SU-DHL-6 (cell line): ENCODE measurements at regions not wholly inside any gene's neighbourhood (a gene's known extent, or its start where the extent isn't known, plus 50 kb on each side); places are given as distances from the start of the nearest gene placed in this dataset.

ENCODE experiments used
- H2AFZ ChIP-seq: fragments of 200-600 bp; sonication (generic); 2 replicates; pipeline ENCODE4 v1.6.1; 2014; ENCODE audit warnings: low read depth, mild to moderate bottlenecking, moderate library complexity, mixed read lengths, antibody characterized with exemption, low read length; ENCODE audit not compliant: severe bottlenecking
- H3F3A ChIP-seq: fragments of 200-600 bp; shearing (Covaris generic); 2 replicates; pipeline ENCODE4 v1.6.0; 2016; ENCODE audit warnings: antibody characterized with exemption, mild to moderate bottlenecking; ENCODE audit not compliant: insufficient read depth
- H3K27ac ChIP-seq: fragments of 200-600 bp; sonication (generic); 2 replicates; pipeline ENCODE4 v1.5.1; 2016; ENCODE audit warnings: low read depth, mild to moderate bottlenecking, low read length, moderate library complexity, mixed read lengths
- H3K27me3 ChIP-seq: fragments of 200-600 bp; sonication (generic), shearing (Covaris generic); 2 replicates; pipeline ENCODE4 v1.6.0; 2014; ENCODE audit warnings: mild to moderate bottlenecking, low read length
- H3K36me3 ChIP-seq: fragments of 200-600 bp; sonication (generic); 2 replicates; pipeline ENCODE4 v1.6.1; 2014; ENCODE audit warnings: mild to moderate bottlenecking, low read length, mixed read lengths
- H3K4me2 ChIP-seq: fragments of 300-600, 200-600 bp; shearing (Covaris generic), sonication (generic); 2 replicates; pipeline ENCODE4 v1.6.0; 2014; ENCODE audit warnings: low read length, low read depth, mild to moderate bottlenecking; ENCODE audit not compliant: poor library complexity, severe bottlenecking
- H3K4me3 ChIP-seq: fragments of 200-600 bp; sonication (generic); 2 replicates; pipeline ENCODE4 v1.5.1; 2014; ENCODE audit warnings: antibody characterized with exemption, low read length, mild to moderate bottlenecking, mixed read lengths; ENCODE audit not compliant: insufficient read depth, poor library complexity, severe bottlenecking
- H3K79me2 ChIP-seq: fragments of 200-600 bp; sonication (generic); 2 replicates; pipeline ENCODE4 v1.6.1; 2014; ENCODE audit warnings: mild to moderate bottlenecking, low read length, moderate library complexity; ENCODE audit not compliant: insufficient read depth
- H3K9ac ChIP-seq: fragments of 200-600 bp; sonication (generic); 2 replicates; pipeline ENCODE4 v1.7.0; 2014; ENCODE audit warnings: mild to moderate bottlenecking, low read length
- H3K9me2 ChIP-seq: fragments of 200-600 bp; sonication (generic); replicated peaks from 2 replicates; pipeline ENCODE4 v1.6.1; 2014; ENCODE audit warnings: low read length; ENCODE audit not compliant: insufficient read depth
- H3K9me3 ChIP-seq: fragments of 200-600 bp; sonication (generic); 2 replicates; pipeline ENCODE4 v1.6.1; 2014; ENCODE audit warnings: low read length, mixed read lengths; ENCODE audit not compliant: insufficient read depth
- H4K20me1 ChIP-seq: fragments of 200-600 bp; sonication (generic); 2 replicates; pipeline ENCODE4 v1.6.1; 2014; ENCODE audit warnings: low read depth, mild to moderate bottlenecking, antibody characterized with exemption, low read length, moderate library complexity, mixed read lengths
- CTCF ChIP-seq: fragments of 200-600 bp; sonication (generic); IDR thresholded peaks from one replicate; pipeline ENCODE4 v1.5.1; 2017; ENCODE audit warnings: antibody characterized with exemption, mild to moderate bottlenecking, low read length, moderate library complexity; ENCODE audit not compliant: insufficient read depth, poor library complexity, severe bottlenecking
- EZH2phosphoT487 ChIP-seq: fragments of 200-600 bp; sonication (generic), shearing (Covaris generic); conservative IDR thresholded peaks from 2 replicates; pipeline ENCODE4 v1.6.1; 2018; ENCODE audit warnings: mild to moderate bottlenecking, antibody characterized with exemption, low read length, moderate library complexity, mixed read lengths

- H3K79me2 ChIP-seq, result no peaks in the 10 kb centered on the region
Measured at GRCh38 chr2:24435391-24436316, 55.4 kb upstream of the NCOA1 start.

GRCh38 chr2:24434541-24434940 lies 56.5 kb upstream of the NCOA1 start:
- no peak overlapping the region for H3K4me3 ChIP-seq
- no peaks in the 10 kb centered on the region for H3F3A ChIP-seq
- H3K9me3 ChIP-seq, result no peaks in the 10 kb centered on the region
- H3K27me3 ChIP-seq, result no peaks in the 10 kb centered on the region
- H2AFZ ChIP-seq, result no peak overlapping the region
- no peaks in the 10 kb centered on the region for H3K36me3 ChIP-seq
- H3K9me2 ChIP-seq, result no peaks in the 10 kb centered on the region
- H4K20me1 ChIP-seq, result no peaks in the 10 kb centered on the region
- no peak overlapping the region for H3K27ac ChIP-seq
- no peaks in the 10 kb centered on the region for H3K79me2 ChIP-seq
- TF ChIP-seq EZH2phosphoT487, result no peak
- TF ChIP-seq CTCF, result no peak
- H3K4me2 ChIP-seq, result no peak overlapping the region
- H3K9ac ChIP-seq, result no peak overlapping the region

More at GRCh38 chr2:24435391-24436316, 55.4 kb upstream of the NCOA1 start:
- TF ChIP-seq CTCF, result no peak
- no peak for TF ChIP-seq EZH2phosphoT487
- no peak overlapping the region for H3K4me3 ChIP-seq
- no peaks in the 10 kb centered on the region for H3K9me2 ChIP-seq
- no peak overlapping the region for H3K4me2 ChIP-seq
- no peak overlapping the region for H2AFZ ChIP-seq
- no peak overlapping the region for H3K9ac ChIP-seq
- no peaks in the 10 kb centered on the region for H3K27me3 ChIP-seq
- no peaks in the 10 kb centered on the region for H4K20me1 ChIP-seq
- H3K27ac ChIP-seq, result no peak overlapping the region
- H3K36me3 ChIP-seq, result no peaks in the 10 kb centered on the region
- no peaks in the 10 kb centered on the region for H3K9me3 ChIP-seq
- H3F3A ChIP-seq, result no peaks in the 10 kb centered on the region

GRCh38 chr2:24432735-24433134 lies 58.3 kb upstream of the NCOA1 start:
- Histone ChIP-seq H3F3A (no peaks in the 10 kb centered on the region), H2AFZ (no peak overlapping the region)

More at GRCh38 chr2:24432735-24433134, 58.3 kb upstream of the NCOA1 start:
- H3K4me2 ChIP-seq, result no peak overlapping the region
- H3K27ac ChIP-seq, result no peak overlapping the region
- H3K36me3 ChIP-seq, result no peaks in the 10 kb centered on the region
- no peaks in the 10 kb centered on the region for H3K79me2 ChIP-seq
- H3K9me3 ChIP-seq, result no peaks in the 10 kb centered on the region
- TF ChIP-seq CTCF (no peak), EZH2phosphoT487 (no peak)
- H3K27me3 ChIP-seq, result no peaks in the 10 kb centered on the region
- H4K20me1 ChIP-seq, result no peaks in the 10 kb centered on the region
- no peaks in the 10 kb centered on the region for H3K9me2 ChIP-seq
- H3K9ac ChIP-seq, result no peak overlapping the region
- H3K4me3 ChIP-seq, result no peak overlapping the region
